Stimulated activated CD4-positive, alpha-beta T cell treated with anti-CD3 and anti-CD28 coated beads, Interleukin-12 subunit alpha, Interleukin-12 subunit beta, amount 100 ng/mL, for 48 hours (primary cell): ENCODE measurements at regions not wholly inside any gene's neighbourhood (a gene's known extent, or its start where the extent isn't known, plus 50 kb on each side); places are given as distances from the start of the nearest gene placed in this dataset.

ENCODE experiments used
- DNase-seq, 3 donors: peaks; one replicate each; pipeline ENCODE4 v3.0.0-alpha.2; 2020; ENCODE audit warnings: low read depth in 2 of 3, low spot score in 1 of 3

- no peak for DNase-seq
These were observed 104.7 kb downstream of the TSN start for GRCh38 chr2:121860033-121860757.

GRCh38 chr2:121860758-121861227 is 105.3 kb downstream of the TSN start:
- DNase-seq = no peak

- no peak for DNase-seq
These were observed 106.8 kb downstream of the TSN start for GRCh38 chr2:121862286-121862685.

GRCh38 chr2:121865914-121866313 is 110.5 kb downstream of the TSN start:
- no peak for DNase-seq

- DNase-seq = no peak
These were observed 111.3 kb downstream of the TSN start for GRCh38 chr2:121866789-121867188.

- no peak for DNase-seq
These were observed 113.2 kb downstream of the TSN start for GRCh38 chr2:121868652-121869051.

GRCh38 chr2:121869363-121869762 is 113.9 kb downstream of the TSN start:
- DNase-seq = no peak

GRCh38 chr2:121869873-121870272 is 114.4 kb downstream of the TSN start:
- no peak for DNase-seq

GRCh38 chr2:121872651-121873050 is 117.2 kb downstream of the TSN start:
- DNase-seq = no peak

- DNase-seq = no peak
These were observed 118.4 kb downstream of the TSN start for GRCh38 chr2:121873864-121874263.

- DNase-seq = no peak
These were observed 120.2 kb downstream of the TSN start for GRCh38 chr2:121875585-121876185.

GRCh38 chr2:121877366-121877765 is 121.9 kb downstream of the TSN start:
- DNase-seq = no peak

GRCh38 chr2:121880283-121880682 is 124.8 kb downstream of the TSN start:
- DNase-seq = no peak

GRCh38 chr2:121881038-121881437 is 125.6 kb downstream of the TSN start:
- no peak for DNase-seq

GRCh38 chr2:121881950-121882349 is 126.5 kb downstream of the TSN start:
- no peak for DNase-seq

GRCh38 chr2:121884078-121884477 is 128.6 kb downstream of the TSN start:
- DNase-seq = no peak

GRCh38 chr2:121884511-121884921 is 129.1 kb downstream of the TSN start:
- no peak for DNase-seq

GRCh38 chr2:121886059-121886458 is 130.6 kb downstream of the TSN start:
- DNase-seq = no peak

GRCh38 chr2:121887513-121888188 is 132.2 kb downstream of the TSN start:
- no peak for DNase-seq

- DNase-seq = peak in 1 of 3 donors; percentile 19
These were observed 132.7 kb downstream of the TSN start for GRCh38 chr2:121888189-121888557.

- DNase-seq = no peak
These were observed 134.6 kb downstream of the TSN start for GRCh38 chr2:121890041-121890440.
